OCI-LY7 (cell line): ENCODE measurements at regions not wholly inside any gene's neighbourhood (a gene's known extent, or its start where the extent isn't known, plus 50 kb on each side); places are given as distances from the start of the nearest gene placed in this dataset.

Experiments used
- BruUV-seq: library from RNA; stranded (reverse); fragments of 400-500 nt; replicated peaks from 2 replicates; lab custom pipeline; 2021; lab: Mats Ljungman, UMichigan
- CTCF ChIA-PET: fragments of 300-600 bp; sonication (Branson Sonifier 250); formaldehyde crosslinking; loops from one replicate; lab custom pipeline; 2022; ENCODE audit warnings: antibody characterized with exemption; ENCODE audit not compliant: unreplicated experiment; lab: Charles Lee
- POLR2A ChIA-PET: fragments of 300-600 bp; sonication (Branson Sonifier 250); formaldehyde crosslinking; loops from one replicate; lab custom pipeline; 2022; ENCODE audit warnings: antibody characterized with exemption; lab: Charles Lee
- DNase-seq: peaks from one replicate; pipeline ENCODE4 v3.0.0-alpha.2; 2015; ENCODE audit warnings: low spot score
- H2AFZ ChIP-seq: fragments of 200-600 bp; sonication (generic), shearing (Covaris generic); 2 replicates; pipeline ENCODE4 v1.6.1; 2014; ENCODE audit warnings: mild to moderate bottlenecking, antibody characterized with exemption, low read length, moderate library complexity
- H3K27ac ChIP-seq: fragments of 200-600 bp; sonication (generic); 2 replicates; pipeline ENCODE4 v1.5.1; 2014; ENCODE audit warnings: mixed run types, low read depth, mild to moderate bottlenecking, moderate library complexity, low read length, inconsistent platforms; ENCODE audit not compliant: poor library complexity, severe bottlenecking
- H3K36me3 ChIP-seq: fragments of 200-600 bp; sonication (generic); 2 replicates; pipeline ENCODE4 v1.6.1; 2014; ENCODE audit warnings: mild to moderate bottlenecking, antibody characterized with exemption, low read length, moderate library complexity, mixed read lengths; ENCODE audit not compliant: insufficient read depth
- H3K4me1 ChIP-seq: fragments of 200-600 bp; sonication (generic); 2 replicates; pipeline ENCODE4 v1.5.1; 2014; ENCODE audit warnings: mild to moderate bottlenecking, low read length; ENCODE audit not compliant: insufficient read depth, poor library complexity, severe bottlenecking
- H3K4me2 ChIP-seq: fragments of 200-600 bp; sonication (generic); 2 replicates; pipeline ENCODE4 v1.6.1; 2014; ENCODE audit warnings: mild to moderate bottlenecking, low read length
- H3K4me3 ChIP-seq: fragments of 200-600 bp; sonication (generic); 2 replicates; pipeline ENCODE4 v1.5.1; 2014; ENCODE audit warnings: mild to moderate bottlenecking, low read depth, low read length; ENCODE audit not compliant: poor library complexity, severe bottlenecking
- H3K79me2 ChIP-seq: fragments of 200-600 bp; sonication (generic); 2 replicates; pipeline ENCODE4 v1.6.1; 2016; ENCODE audit warnings: low read depth, mild to moderate bottlenecking, low read length, moderate library complexity, mixed read lengths; ENCODE audit not compliant: insufficient read depth
- H3K9me2 ChIP-seq: fragments of 200-600 bp; sonication (generic); 2 replicates; pipeline ENCODE4 v1.6.1; 2016; ENCODE audit warnings: mild to moderate bottlenecking, low read length, mixed read lengths; ENCODE audit not compliant: insufficient read depth
- H3K9me3 ChIP-seq: fragments of 200-600 bp; sonication (generic); 2 replicates; pipeline ENCODE4 v1.6.1; 2014; ENCODE audit warnings: mild to moderate bottlenecking, mixed run types, low read length, mixed read lengths
- H4K20me1 ChIP-seq: fragments of 200-600 bp; sonication (generic); 2 replicates; pipeline ENCODE4 v1.6.1; 2014; ENCODE audit warnings: mild to moderate bottlenecking, antibody characterized with exemption, low read length, moderate library complexity, mixed read lengths; ENCODE audit not compliant: insufficient read depth
- CTCF ChIP-seq: fragments of 200-600 bp; sonication (generic); conservative IDR thresholded peaks from 2 replicates; pipeline ENCODE4 v1.5.1; 2014; ENCODE audit warnings: mild to moderate bottlenecking, antibody characterized with exemption, low read length, moderate library complexity, mixed read lengths
- EZH2phosphoT487 ChIP-seq: fragments of 200-600 bp; sonication (generic); IDR thresholded peaks from 2 replicates; pipeline ENCODE4 v1.6.1; 2018; ENCODE audit warnings: low read depth, borderline replicate concordance, mild to moderate bottlenecking, mixed run types, antibody characterized with exemption, low read length, moderate library complexity, mixed read lengths
- intact Hi-C: fragments of 100-400 bp; cut with micrococcal nuclease; formaldehyde crosslinking; loops from one replicate; pipeline ENCODE4 v1.10.0; 2022; ENCODE audit not compliant: unreplicated experiment

- Histone ChIP-seq H3K4me1 (no peaks in the 10 kb centered on the region), H3K4me3 (no peak overlapping the region), H4K20me1 (no peaks in the 10 kb centered on the region), H3K27ac (no peak overlapping the region), H3K4me2 (no peak overlapping the region), H3K9me2 (no peaks in the 10 kb centered on the region), H3K9me3 (no peaks in the 10 kb centered on the region), H3K79me2 (no peaks in the 10 kb centered on the region), H3K36me3 (no peaks in the 10 kb centered on the region), H2AFZ (no peak overlapping the region)
- no peak for TF ChIP-seq EZH2phosphoT487
- no peak for TF ChIP-seq CTCF
- intact Hi-C loops = no loop called here
- BruUV-seq = no TSS peak
- ChIA-PET CTCF (no interaction called here), POLR2A (interaction anchor here (0.6 to 1.6 kb wide), 3 partner anchors 12 to 38 kb away, joined by 3 to 4 read pairs (median 4); no protein-coding TSS in a partner anchor)
- DNase-seq = no peak
Measured at GRCh38 chr10:3887885-3888476, 103.0 kb upstream of the KLF6 start.

GRCh38 chr10:3887404-3887803, 102.4 kb upstream of the KLF6 start:
- Histone ChIP-seq H2AFZ (no peak overlapping the region), H3K36me3 (no peaks in the 10 kb centered on the region), H3K4me1 (no peaks in the 10 kb centered on the region), H4K20me1 (no peaks in the 10 kb centered on the region), H3K27ac (no peak overlapping the region), H3K9me3 (no peaks in the 10 kb centered on the region), H3K4me2 (no peak overlapping the region), H3K9me2 (no peaks in the 10 kb centered on the region), H3K79me2 (no peaks in the 10 kb centered on the region), H3K4me3 (no peak overlapping the region)
- BruUV-seq = no TSS peak
- CTCF ChIA-PET = no interaction called here
- intact Hi-C loops = no loop called here
- no peak for DNase-seq
- no peak for TF ChIP-seq CTCF
- no peak for TF ChIP-seq EZH2phosphoT487
- POLR2A ChIA-PET = no interaction called here

GRCh38 chr10:3886641-3887251, 101.7 kb upstream of the KLF6 start:
- no peaks in the 10 kb centered on the region for H3K9me3 ChIP-seq
- no peaks in the 10 kb centered on the region for H3K79me2 ChIP-seq
- H3K4me1 ChIP-seq = no peaks in the 10 kb centered on the region
- no peak overlapping the region for H3K27ac ChIP-seq
- H3K4me2 ChIP-seq = no peak overlapping the region
- no peak for DNase-seq
- BruUV-seq = no TSS peak
- H4K20me1 ChIP-seq = no peaks in the 10 kb centered on the region
- intact Hi-C loops = no loop called here
- TF ChIP-seq EZH2phosphoT487 (no peak), CTCF (no peak)
- H3K9me2 ChIP-seq = no peaks in the 10 kb centered on the region
- no peak overlapping the region for H2AFZ ChIP-seq
- no peaks in the 10 kb centered on the region for H3K36me3 ChIP-seq
- POLR2A ChIA-PET = interaction anchor here (0.5 kb wide), 1 partner anchor 77 kb away, joined by 5 read pairs; no protein-coding TSS in a partner anchor
- H3K4me3 ChIP-seq = no peak overlapping the region
- CTCF ChIA-PET = no interaction called here
